HG02678 (cell line): ENCODE measurements at regions not wholly inside any gene's neighbourhood (a gene's known extent, or its start where the extent isn't known, plus 50 kb on each side); places are given as distances from the start of the nearest gene placed in this dataset.
A peak's percentile ranks its signal among the peaks of the same experiment; 100 is the strongest.

Experiments used
- ATAC-seq: cut with Tn5 transposase; IDR thresholded peaks from one replicate; pipeline ENCODE4 v1.9.1; 2021; ENCODE audit warnings: mild to moderate bottlenecking, moderate library complexity; ENCODE audit not compliant: unreplicated experiment

GRCh38 chr2:172658945-172659344, 76.7 kb upstream of the RAPGEF4 start:
- ATAC-seq: no peak

GRCh38 chr2:172662099-172662498, 73.5 kb upstream of the RAPGEF4 start:
- no peak for ATAC-seq

GRCh38 chr2:172664766-172665165, 70.9 kb upstream of the RAPGEF4 start:
- no peak for ATAC-seq

- ATAC-seq: no peak
Measured at GRCh38 chr2:172667581-172668325, 67.9 kb upstream of the RAPGEF4 start.

GRCh38 chr2:172671501-172671900, 64.1 kb upstream of the RAPGEF4 start:
- ATAC-seq: no peak

GRCh38 chr2:172672114-172672513, 63.5 kb upstream of the RAPGEF4 start:
- ATAC-seq: no peak

GRCh38 chr2:172673056-172673683, 62.5 kb upstream of the RAPGEF4 start:
- ATAC-seq: no peak

- ATAC-seq: peak; percentile 64
Measured at GRCh38 chr2:172674034-172674967, 61.3 kb upstream of the RAPGEF4 start.

GRCh38 chr2:172674968-172675303, 60.7 kb upstream of the RAPGEF4 start:
- no peak for ATAC-seq

- ATAC-seq: no peak
Measured at GRCh38 chr2:172677363-172677762, 58.3 kb upstream of the RAPGEF4 start.

- no peak for ATAC-seq
Measured at GRCh38 chr2:172680436-172681068, 55.1 kb upstream of the RAPGEF4 start.

- ATAC-seq: no peak
Measured at GRCh38 chr2:172685467-172685866, 50.2 kb upstream of the RAPGEF4 start.
